H1 (cell line): ENCODE measurements at regions not wholly inside any gene's neighbourhood (a gene's known extent, or its start where the extent isn't known, plus 50 kb on each side); places are given as distances from the start of the nearest gene placed in this dataset.

Experiments used
- CTCF ChIA-PET: fragments of 300-600 bp; sonication (Branson Sonifier 250); formaldehyde crosslinking; loops from one replicate; lab custom pipeline; 2021; ENCODE audit not compliant: partially characterized antibody; lab: Charles Lee
- POLR2A ChIA-PET: fragments of 300-600 bp; sonication (Branson Sonifier 250); formaldehyde crosslinking; loops from one replicate; lab custom pipeline; 2021; ENCODE audit warnings: inconsistent platforms; ENCODE audit not compliant: partially characterized antibody; lab: Charles Lee
- DNase-seq, 2 experiments: peaks; one replicate each; pipeline versions ENCODE4 v3.0.0 to v3.0.0-alpha.2; 2010 to 2022; ENCODE audit warnings: low spot score in 2 of 2, low read depth in 1 of 2, mixed read lengths in 1 of 2
- FAIRE-seq: peaks from 2 replicates; lab custom pipeline; 2011; peaks lifted over from hg19 to GRCh38; lab: Jason Lieb, UNC
- H2AFZ ChIP-seq: 2 replicates; pipeline ENCODE4 v1.8.1; 2012; ENCODE audit warnings: low read length, inconsistent platforms
- H2AK5ac ChIP-seq: 2 replicates; pipeline ENCODE4 v1.6.1; 2013; ENCODE audit warnings: low read depth, low read length
- H2BK120ac ChIP-seq: replicated peaks from 2 replicates; pipeline ENCODE3; 2013; ENCODE audit warnings: low read depth, low read length, inconsistent platforms
- H2BK12ac ChIP-seq: 2 replicates; pipeline ENCODE4 v1.6.1; 2013; ENCODE audit warnings: low read depth, low read length
- H2BK15ac ChIP-seq: 2 replicates; pipeline ENCODE4 v1.6.1; 2013; ENCODE audit warnings: low read length
- H2BK20ac ChIP-seq: 2 replicates; pipeline ENCODE4 v1.6.1; 2013; ENCODE audit warnings: low read length
- H2BK5ac ChIP-seq: 2 replicates; pipeline ENCODE4 v1.6.1; 2013; ENCODE audit warnings: low read depth, low read length
- H3K14ac ChIP-seq: 2 replicates; pipeline ENCODE4 v1.6.1; 2013; ENCODE audit warnings: inconsistent platforms; ENCODE audit not compliant: insufficient read length
- H3K18ac ChIP-seq: 2 replicates; pipeline ENCODE4 v1.6.1; 2013; ENCODE audit warnings: low read length; ENCODE audit errors: extremely low read depth
- H3K23ac ChIP-seq: 2 replicates; pipeline ENCODE4 v1.6.1; 2013; ENCODE audit warnings: inconsistent platforms; ENCODE audit not compliant: insufficient read length
- H3K23me2 ChIP-seq: 2 replicates; pipeline ENCODE4 v1.6.1; 2013; ENCODE audit warnings: low read depth, low read length
- H3K27ac ChIP-seq: 2 replicates; pipeline ENCODE4 v1.6.1; 2011; ENCODE audit warnings: low read depth, low read length, inconsistent platforms
- H3K27me3 ChIP-seq, 4 experiments: replicated peaks in 1 of 4; 1 replicate in 1 of 4; 2 replicates in 3 of 4; pipeline versions ENCODE4 v1.6.1 to v1.8.1; 2011 to 2013; ENCODE audit warnings: low read length in 3 of 4, mild to moderate bottlenecking in 3 of 4, inconsistent platforms in 2 of 4, mixed read lengths in 2 of 4, moderate library complexity in 1 of 4; ENCODE audit not compliant: control insufficient read depth in 3 of 4, insufficient read depth in 3 of 4; ENCODE audit errors: extremely low read depth in 1 of 4
- H3K36me3 ChIP-seq, 4 experiments: 2 replicates each; pipeline versions ENCODE4 v1.6.1 to v1.8.1; 2011 to 2013; ENCODE audit warnings: mild to moderate bottlenecking in 4 of 4, low read length in 3 of 4, moderate library complexity in 2 of 4, control low read depth in 1 of 4, inconsistent platforms in 1 of 4; ENCODE audit not compliant: insufficient read depth in 4 of 4, control insufficient read depth in 2 of 4
- H3K4ac ChIP-seq: replicated peaks from 2 replicates; pipeline ENCODE3; 2013; ENCODE audit warnings: low read length, low read depth, mixed read lengths, inconsistent platforms; ENCODE audit not compliant: insufficient read length
- H3K4me1 ChIP-seq, 4 experiments: replicated peaks in 1 of 4; 1 replicate in 1 of 4; 2 replicates in 3 of 4; pipeline versions ENCODE4 v1.6.1 to v1.8.1; 2011 to 2013; ENCODE audit warnings: low read length in 3 of 4, inconsistent platforms in 2 of 4, mixed read lengths in 1 of 4; ENCODE audit not compliant: insufficient read depth in 4 of 4, control insufficient read depth in 3 of 4
- H3K4me2 ChIP-seq, 2 experiments: 2 replicates each; pipeline versions ENCODE4 v1.6.1 to v1.8.1; 2011 to 2013; ENCODE audit warnings: low read depth in 2 of 2, low read length in 2 of 2, control low read depth in 1 of 2, inconsistent platforms in 1 of 2, mild to moderate bottlenecking in 1 of 2; ENCODE audit not compliant: insufficient read depth in 1 of 2
- H3K4me3 ChIP-seq, 4 experiments: fragments of 200-600, 300-600 bp in 1 of 4; sonication (generic), shearing (Covaris generic), sonication (Bioruptor Twin) in 1 of 4; 2 replicates each; pipeline versions ENCODE4 v1.5.1 to v1.8.1; 2011 to 2016; ENCODE audit warnings: low read length in 4 of 4, low read depth in 3 of 4, control low read depth in 2 of 4, inconsistent platforms in 2 of 4, mild to moderate bottlenecking in 2 of 4, mixed read lengths in 1 of 4, moderate library complexity in 1 of 4; ENCODE audit not compliant: insufficient read depth in 2 of 4; ENCODE audit errors: extremely low read depth in 1 of 4
- H3K56ac ChIP-seq: replicated peaks from 2 replicates; pipeline ENCODE3; 2013; ENCODE audit warnings: low read depth, mild to moderate bottlenecking, mixed read lengths, low read length, inconsistent platforms; ENCODE audit not compliant: insufficient read length
- H3K79me1 ChIP-seq: 2 replicates; pipeline ENCODE4 v1.6.1; 2013; ENCODE audit warnings: low read depth, low read length, control low read depth
- H3K79me2 ChIP-seq, 2 experiments: 2 replicates each; pipeline versions ENCODE4 v1.6.1 to v1.8.1; 2012 to 2013; ENCODE audit warnings: low read length in 2 of 2, mild to moderate bottlenecking in 2 of 2, inconsistent platforms in 1 of 2; ENCODE audit not compliant: insufficient read depth in 2 of 2, control insufficient read depth in 1 of 2
- H3K9ac ChIP-seq, 4 experiments: replicated peaks in 1 of 4; 1 replicate in 1 of 4; 2 replicates in 3 of 4; pipeline versions ENCODE4 v1.6.1 to v1.8.1; 2011 to 2013; ENCODE audit warnings: low read depth in 3 of 4, low read length in 3 of 4, control low read depth in 2 of 4, mild to moderate bottlenecking in 2 of 4, moderate library complexity in 2 of 4, inconsistent platforms in 1 of 4; ENCODE audit errors: extremely low read depth in 1 of 4
- H3K9me3 ChIP-seq, 2 experiments: 2 replicates each; pipeline versions ENCODE4 v1.6.1 to v1.8.1; 2012 to 2013; ENCODE audit warnings: mild to moderate bottlenecking in 2 of 2, moderate library complexity in 2 of 2, control low read depth in 1 of 2, inconsistent platforms in 1 of 2, low read depth in 1 of 2, low read length in 1 of 2, mixed read lengths in 1 of 2; ENCODE audit not compliant: insufficient read depth in 2 of 2
- H4K20me1 ChIP-seq, 2 experiments: replicated peaks in 1 of 2; 2 replicates each; pipeline versions ENCODE3 to v1.8.1; 2011 to 2013; ENCODE audit warnings: inconsistent platforms in 2 of 2, low read length in 2 of 2, mild to moderate bottlenecking in 1 of 2; ENCODE audit not compliant: insufficient read depth in 2 of 2, control insufficient read depth in 1 of 2
- H4K5ac ChIP-seq: 2 replicates; pipeline ENCODE4 v1.6.1; 2013; ENCODE audit warnings: low read length, low read depth, mixed read lengths, inconsistent platforms; ENCODE audit not compliant: insufficient read length
- H4K8ac ChIP-seq: 2 replicates; pipeline ENCODE4 v1.8.0; 2013; ENCODE audit warnings: mild to moderate bottlenecking, moderate library complexity, low read length, inconsistent platforms; ENCODE audit not compliant: insufficient read depth; ENCODE audit errors: extremely low read depth
- H4K91ac ChIP-seq: replicated peaks from 2 replicates; pipeline ENCODE3; 2013; ENCODE audit warnings: low read length, mixed read lengths, inconsistent platforms; ENCODE audit not compliant: insufficient read length
- CBX8 ChIP-seq: fragments of 300-800, 300-1000 bp; sonication (generic); IDR thresholded peaks from 2 replicates; pipeline ENCODE4 v1.7.1; 2016; ENCODE audit warnings: low read depth, low read length, borderline replicate concordance
- WGBS, 2 experiments: shearing (Covaris generic) in 1 of 2; methylation state at CpG; one replicate each; pipeline versions ENCODE4 v1.1.6 to v1.1.7; 2013 to 2015; ENCODE audit warnings: low lambda C conversion rate in 2 of 2, mixed read lengths in 2 of 2, inconsistent platforms in 1 of 2, low coverage in 1 of 2, missing lambda C conversion rate in 1 of 2; ENCODE audit not compliant: insufficient replicate concordance in 2 of 2, insufficient coverage in 1 of 2, insufficient read length in 1 of 2; ENCODE audit errors: extremely low coverage in 1 of 2, missing lambda C conversion rate in 1 of 2; 5-methylcytosine and 5-hydroxymethylcytosine counted together

DNA sequence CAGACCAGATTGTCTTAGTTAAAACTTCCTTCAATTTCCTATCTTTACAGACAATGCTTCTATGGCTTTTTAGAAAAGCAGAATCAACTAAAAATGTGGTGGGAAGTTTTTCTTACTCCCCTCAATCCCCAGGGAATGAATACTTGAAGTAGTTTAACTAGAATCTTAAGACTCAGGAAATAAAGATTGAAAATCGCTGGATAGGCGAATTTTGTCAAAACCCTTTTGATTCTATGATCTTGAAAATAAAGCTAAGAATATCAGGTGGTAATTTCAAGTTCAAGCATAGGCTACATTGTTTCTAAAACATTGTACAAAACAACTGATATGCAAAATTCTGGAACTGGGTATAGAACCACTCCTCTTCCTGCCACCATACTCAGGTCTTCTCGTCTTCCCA is 276.5 kb upstream of the GK2 start:
- H2BK5ac ChIP-seq: no peak overlapping the region
- H2AFZ ChIP-seq: no peak overlapping the region
- H3K4me1 ChIP-seq: peaks cover 0 to 3% (median under 1%) of the 10 kb centered on the region in 4 experiments; a peak in 1 of 7 replicates
- H3K4me2 ChIP-seq: no peak overlapping the region
- H4K5ac ChIP-seq: no peak overlapping the region
- H3K27me3 ChIP-seq: no peaks in the 10 kb centered on the region
- no peak overlapping the region for H2BK12ac ChIP-seq
- ChIA-PET CTCF (no interaction called here), POLR2A (no interaction called here)
- no peak for TF ChIP-seq CBX8
- no peak overlapping the region for H3K4me3 ChIP-seq
- no peak overlapping the region for H4K8ac ChIP-seq
- no peaks in the 10 kb centered on the region for H3K9me3 ChIP-seq
- no peak overlapping the region for H3K23ac ChIP-seq
- H4K20me1 ChIP-seq: no peaks in the 10 kb centered on the region
- DNase-seq (no peak), FAIRE-seq (no peak)
- no peak overlapping the region for H3K9ac ChIP-seq
- 89% methylated on average over 3 of the region's 3 CpGs; no CpG with 5 or more reads in 1 of the 2 experiments for WGBS, 2 experiments
- H3K27ac ChIP-seq: no peak overlapping the region
- H3K56ac ChIP-seq: no peak overlapping the region
- H3K18ac ChIP-seq: no peak overlapping the region
- no peaks in the 10 kb centered on the region for H3K79me2 ChIP-seq
- no peaks in the 10 kb centered on the region for H3K36me3 ChIP-seq
- no peak overlapping the region for H3K4ac ChIP-seq
- H2BK20ac ChIP-seq: no peak overlapping the region
- no peaks in the 10 kb centered on the region for H3K23me2 ChIP-seq
- no peak overlapping the region for H4K91ac ChIP-seq
- no peak overlapping the region for H2BK120ac ChIP-seq
- no peaks in the 10 kb centered on the region for H3K79me1 ChIP-seq
- no peak overlapping the region for H2AK5ac ChIP-seq
- H2BK15ac ChIP-seq: no peak overlapping the region
- H3K14ac ChIP-seq: no peak overlapping the region
